NCI-H748 treated with DMSO at 0.1 percent for 48 hours (cell line): ENCODE measurements at regions not wholly inside any gene's neighbourhood (a gene's known extent, or its start where the extent isn't known, plus 50 kb on each side); places are given as distances from the start of the nearest gene placed in this dataset.

ENCODE experiments used
- DNase-seq: peaks from one replicate; lab custom pipeline; 2025; lab: John Stamatoyannopoulos, UW

GRCh38 chr2:104447831-104448434 is 406.0 kb upstream of the POU3F3 start:
- no peak for DNase-seq

GRCh38 chr2:104448661-104449440 is 405.1 kb upstream of the POU3F3 start:
- DNase-seq: no peak

GRCh38 chr2:104452558-104452957 is 401.4 kb upstream of the POU3F3 start:
- DNase-seq: no peak

- DNase-seq: no peak
Observed at GRCh38 chr2:104462731-104463130, 391.2 kb upstream of the POU3F3 start.

GRCh38 chr2:104465981-104466380 is 387.9 kb upstream of the POU3F3 start:
- no peak for DNase-seq

GRCh38 chr2:104468846-104469245 is 385.1 kb upstream of the POU3F3 start:
- DNase-seq: no peak

- DNase-seq: no peak
Observed at GRCh38 chr2:104472076-104472475, 381.8 kb upstream of the POU3F3 start.

GRCh38 chr2:104473546-104473945 is 380.4 kb upstream of the POU3F3 start:
- no peak for DNase-seq

- DNase-seq: no peak
Observed at GRCh38 chr2:104474716-104475115, 379.2 kb upstream of the POU3F3 start.

GRCh38 chr2:104476075-104476474 is 377.8 kb upstream of the POU3F3 start:
- no peak for DNase-seq

GRCh38 chr2:104476563-104476988 is 377.3 kb upstream of the POU3F3 start:
- no peak for DNase-seq

GRCh38 chr2:104481341-104481740 is 372.6 kb upstream of the POU3F3 start:
- DNase-seq: no peak

- no peak for DNase-seq
Observed at GRCh38 chr2:104487366-104487765, 366.5 kb upstream of the POU3F3 start.

- DNase-seq: no peak
Observed at GRCh38 chr2:104493698-104494097, 360.2 kb upstream of the POU3F3 start.

GRCh38 chr2:104501342-104501741 is 352.6 kb upstream of the POU3F3 start:
- DNase-seq: no peak

- DNase-seq: no peak
Observed at GRCh38 chr2:104501929-104502328, 352.0 kb upstream of the POU3F3 start.

- DNase-seq: no peak
Observed at GRCh38 chr2:104502901-104503300, 351.0 kb upstream of the POU3F3 start.

- DNase-seq: peak; percentile 85
Observed at GRCh38 chr2:104504331-104505073, 349.4 kb upstream of the POU3F3 start.

GRCh38 chr2:104518256-104518655 is 335.7 kb upstream of the POU3F3 start:
- DNase-seq: no peak

- peak; percentile 42 for DNase-seq
Observed at GRCh38 chr2:104521247-104521646, 332.7 kb upstream of the POU3F3 start.

GRCh38 chr2:104523921-104524320 is 330.0 kb upstream of the POU3F3 start:
- DNase-seq: no peak

- no peak for DNase-seq
Observed at GRCh38 chr2:104528101-104528500, 325.8 kb upstream of the POU3F3 start.

- DNase-seq: no peak
Observed at GRCh38 chr2:104531122-104531521, 322.8 kb upstream of the POU3F3 start.
